HUES48 (cell line): ENCODE measurements at regions not wholly inside any gene's neighbourhood (a gene's known extent, or its start where the extent isn't known, plus 50 kb on each side); places are given as distances from the start of the nearest gene placed in this dataset.

Source experiments
- H3K27ac ChIP-seq: one replicate; pipeline ENCODE4 v1.7.0; 2013; ENCODE audit warnings: low read depth, low read length, inconsistent platforms
- H3K27me3 ChIP-seq: 2 replicates; pipeline ENCODE4 v1.6.1; 2013; ENCODE audit warnings: mild to moderate bottlenecking, low read length; ENCODE audit not compliant: control insufficient read depth, insufficient read depth
- H3K36me3 ChIP-seq: 2 replicates; pipeline ENCODE4 v1.6.1; 2013; ENCODE audit warnings: low read length; ENCODE audit not compliant: control insufficient read depth, insufficient read depth
- H3K4me1 ChIP-seq: 2 replicates; pipeline ENCODE4 v1.6.1; 2013; ENCODE audit warnings: mild to moderate bottlenecking, low read length; ENCODE audit not compliant: control insufficient read depth, insufficient read depth
- H3K4me3 ChIP-seq: 2 replicates; pipeline ENCODE4 v1.5.1; 2013; ENCODE audit warnings: mild to moderate bottlenecking, low read depth, low read length
- H3K9ac ChIP-seq: 2 replicates; pipeline ENCODE4 v1.6.1; 2013; ENCODE audit warnings: mild to moderate bottlenecking, low read depth, low read length, moderate library complexity
- H3K9me3 ChIP-seq: 2 replicates; pipeline ENCODE4 v1.6.1; 2013; ENCODE audit warnings: low read length; ENCODE audit not compliant: control insufficient read depth, insufficient read depth

DNA sequence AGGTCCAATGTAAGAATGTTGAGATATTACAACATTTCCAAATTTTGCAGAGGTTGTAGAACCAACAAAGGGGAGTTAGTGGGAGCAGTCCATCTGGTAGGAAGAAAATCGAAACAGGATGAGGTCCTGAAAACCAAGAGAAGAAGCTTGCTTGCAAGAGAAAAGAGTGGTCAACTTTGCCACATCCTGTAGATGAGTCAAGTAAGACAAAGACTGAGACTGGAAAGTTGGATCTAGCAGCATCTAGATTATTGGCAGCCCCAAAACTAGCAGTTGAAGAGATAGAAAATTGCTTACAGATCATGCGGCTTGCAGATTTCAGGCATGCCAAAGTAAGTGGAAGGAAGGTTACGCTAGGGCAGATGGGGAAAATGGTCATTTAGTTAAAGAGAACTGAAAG is 378.9 kb downstream of the GRB14 start:
- no peaks in the 10 kb centered on the region for H3K4me1 ChIP-seq
- H3K36me3 ChIP-seq: no peaks in the 10 kb centered on the region
- no peaks in the 10 kb centered on the region for H3K9me3 ChIP-seq
- H3K9ac ChIP-seq: no peak overlapping the region
- no peaks in the 10 kb centered on the region for H3K27me3 ChIP-seq
- no peak overlapping the region for H3K27ac ChIP-seq
- H3K4me3 ChIP-seq: no peak overlapping the region

GRCh38 chr2:164234074-164234473 is 387.2 kb downstream of the GRB14 start:
- Histone ChIP-seq H3K4me1 (no peaks in the 10 kb centered on the region), H3K27me3 (no peaks in the 10 kb centered on the region), H3K9ac (no peak overlapping the region), H3K36me3 (no peaks in the 10 kb centered on the region), H3K4me3 (no peak overlapping the region), H3K9me3 (no peaks in the 10 kb centered on the region), H3K27ac (no peak overlapping the region)

DNA sequence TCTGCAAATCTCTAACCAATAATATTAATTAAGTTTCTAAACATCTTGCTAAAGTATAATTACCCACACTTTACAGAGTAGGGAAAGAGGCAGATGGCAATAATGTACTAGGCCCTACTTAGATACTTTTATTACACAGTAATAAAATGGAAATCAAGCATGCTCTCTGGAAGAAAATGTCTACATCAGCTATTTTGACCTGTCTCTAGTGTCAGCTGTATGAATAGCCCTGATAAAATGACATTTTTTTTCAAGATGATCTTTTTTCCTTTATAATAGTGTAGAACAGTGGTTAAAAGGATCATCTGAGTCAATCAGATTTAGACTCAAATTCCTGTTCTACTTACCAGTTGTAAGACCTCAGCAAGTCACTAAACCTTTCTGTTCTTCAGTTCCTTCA is 397.3 kb downstream of the GRB14 start:
- no peaks in the 10 kb centered on the region for H3K27me3 ChIP-seq

DNA sequence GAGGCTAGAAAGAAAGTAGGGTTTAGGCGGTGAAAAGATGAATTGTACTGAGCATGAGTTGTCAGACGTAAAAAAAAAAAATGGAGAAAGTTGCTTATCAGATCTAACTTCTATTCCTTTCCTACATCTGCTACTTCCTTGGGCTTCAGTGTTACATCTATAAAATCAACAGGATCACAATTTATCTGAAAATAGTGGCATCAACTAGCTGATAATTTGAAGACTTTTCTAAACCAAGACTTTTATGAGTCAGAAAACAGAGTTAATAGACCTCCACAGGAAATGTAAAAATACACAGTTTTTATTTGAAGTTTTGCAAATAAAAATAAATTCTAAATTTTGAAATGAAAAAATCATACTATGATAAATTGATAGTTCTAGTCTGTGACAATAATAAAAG is 399.8 kb downstream of the GRB14 start:
- Histone ChIP-seq H3K27me3 (no peaks in the 10 kb centered on the region), H3K9me3 (no peaks in the 10 kb centered on the region), H3K9ac (no peak overlapping the region), H3K36me3 (no peaks in the 10 kb centered on the region), H3K4me3 (no peak overlapping the region), H3K27ac (no peak overlapping the region), H3K4me1 (no peaks in the 10 kb centered on the region)

More for the DNA sequence above, 397.3 kb downstream of the GRB14 start:
- Histone ChIP-seq H3K4me1 (no peaks in the 10 kb centered on the region), H3K27ac (no peak overlapping the region), H3K9me3 (no peaks in the 10 kb centered on the region), H3K9ac (no peak overlapping the region), H3K36me3 (no peaks in the 10 kb centered on the region), H3K4me3 (no peak overlapping the region)

GRCh38 chr2:164220265-164220664 is 401.0 kb downstream of the GRB14 start:
- Histone ChIP-seq H3K36me3 (no peaks in the 10 kb centered on the region), H3K4me3 (no peak overlapping the region), H3K4me1 (peaks cover 5% of the 10 kb centered on the region; the same call in 1 of the 2 replicates), H3K9ac (no peak overlapping the region), H3K27ac (no peak overlapping the region), H3K9me3 (no peaks in the 10 kb centered on the region), H3K27me3 (no peaks in the 10 kb centered on the region)

- Histone ChIP-seq H3K4me1 (peaks cover 20% of the 10 kb centered on the region), H3K4me3 (no peak overlapping the region), H3K36me3 (no peaks in the 10 kb centered on the region), H3K27me3 (no peaks in the 10 kb centered on the region), H3K9me3 (no peaks in the 10 kb centered on the region), H3K27ac (no peak overlapping the region), H3K9ac (no peak overlapping the region)
Observed at GRCh38 chr2:164213916-164214315, 407.4 kb downstream of the GRB14 start.

DNA sequence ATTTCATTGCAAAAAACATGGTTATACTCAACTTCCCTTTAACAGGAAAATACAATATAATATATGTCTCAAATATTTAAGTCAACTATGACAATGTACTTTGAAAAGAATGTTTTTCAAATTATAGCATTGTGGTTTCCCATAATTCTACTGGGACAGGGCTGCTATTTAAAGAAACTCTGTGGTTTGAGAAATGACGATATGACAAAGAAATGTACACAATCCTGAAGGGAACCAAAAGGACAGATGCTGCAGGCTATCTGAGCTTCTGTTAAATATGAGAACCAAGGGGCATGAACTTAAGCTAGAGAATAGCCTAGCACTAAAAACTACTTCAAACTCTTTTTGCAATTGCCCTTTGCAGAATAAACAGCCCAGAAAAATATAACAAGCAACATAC is 415.9 kb downstream of the GRB14 start:
- H3K9ac ChIP-seq: no peak overlapping the region
- H3K36me3 ChIP-seq: no peaks in the 10 kb centered on the region
- no peak overlapping the region for H3K27ac ChIP-seq
- H3K4me1 ChIP-seq: peaks cover 9% of the 10 kb centered on the region; the same call in 1 of the 2 replicates
- no peaks in the 10 kb centered on the region for H3K9me3 ChIP-seq
- H3K27me3 ChIP-seq: no peaks in the 10 kb centered on the region
- H3K4me3 ChIP-seq: no peak overlapping the region

- H3K27me3 ChIP-seq: no peaks in the 10 kb centered on the region
- H3K9me3 ChIP-seq: no peaks in the 10 kb centered on the region
- no peaks in the 10 kb centered on the region for H3K36me3 ChIP-seq
- H3K4me1 ChIP-seq: peaks cover 9% of the 10 kb centered on the region; the same call in 1 of the 2 replicates
- no peak overlapping the region for H3K27ac ChIP-seq
- no peak overlapping the region for H3K4me3 ChIP-seq
- H3K9ac ChIP-seq: no peak overlapping the region
Observed at GRCh38 chr2:164203131-164203530, 418.2 kb downstream of the GRB14 start.

- H3K4me1 ChIP-seq: no peaks in the 10 kb centered on the region; the same call in 1 of the 2 replicates
- H3K27ac ChIP-seq: no peak overlapping the region
- H3K9ac ChIP-seq: no peak overlapping the region
- no peaks in the 10 kb centered on the region for H3K9me3 ChIP-seq
- no peak overlapping the region for H3K4me3 ChIP-seq
- no peaks in the 10 kb centered on the region for H3K27me3 ChIP-seq
- no peaks in the 10 kb centered on the region for H3K36me3 ChIP-seq
Observed at GRCh38 chr2:164198256-164198655, 423.0 kb downstream of the GRB14 start.

DNA sequence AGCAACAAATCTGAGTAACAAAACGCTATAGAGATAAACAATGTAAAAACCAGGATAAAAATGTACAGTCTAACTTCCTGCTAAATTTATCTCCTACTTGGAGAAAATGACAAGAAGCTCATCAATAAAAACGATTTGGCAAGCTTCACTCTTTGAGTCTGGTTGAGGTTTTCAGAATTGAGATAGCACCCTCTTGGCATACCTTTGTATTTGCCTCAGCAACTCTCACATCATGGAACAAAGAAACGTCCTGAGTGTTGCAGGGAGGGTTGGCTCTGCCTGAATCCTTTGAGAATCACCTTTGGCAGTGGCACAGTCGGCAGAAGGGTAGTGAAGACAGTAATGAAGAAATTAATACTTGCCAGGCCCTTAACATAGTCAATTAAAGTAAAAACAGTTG is 430.6 kb downstream of the GRB14 start:
- Histone ChIP-seq H3K27ac (no peak overlapping the region), H3K36me3 (no peaks in the 10 kb centered on the region), H3K9ac (no peak overlapping the region), H3K4me1 (no peaks in the 10 kb centered on the region), H3K27me3 (no peaks in the 10 kb centered on the region), H3K4me3 (no peak overlapping the region), H3K9me3 (no peaks in the 10 kb centered on the region)

GRCh38 chr2:164189851-164190250 is 431.4 kb downstream of the GRB14 start:
- Histone ChIP-seq H3K27me3 (no peaks in the 10 kb centered on the region), H3K9ac (no peak overlapping the region), H3K27ac (no peak overlapping the region), H3K36me3 (no peaks in the 10 kb centered on the region), H3K4me3 (no peak overlapping the region), H3K4me1 (no peaks in the 10 kb centered on the region), H3K9me3 (no peaks in the 10 kb centered on the region)

DNA sequence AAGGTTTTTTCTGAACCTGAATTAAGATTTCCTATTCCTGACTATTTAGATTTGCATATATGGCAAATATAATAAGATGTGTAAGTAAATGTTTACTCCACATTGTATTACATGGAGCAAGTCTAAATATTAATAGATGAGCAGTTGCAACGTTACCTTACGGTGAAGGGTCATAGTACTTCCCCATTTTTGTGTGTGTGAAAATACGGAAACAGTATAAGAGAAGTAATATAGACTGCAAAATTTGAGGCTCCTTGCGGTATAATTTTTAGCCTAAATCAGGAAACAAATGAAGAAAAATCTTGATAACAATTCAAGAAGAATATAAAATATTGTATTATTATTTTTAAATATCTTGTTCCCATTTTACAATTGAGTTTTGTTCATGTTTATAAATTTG is 434.2 kb downstream of the GRB14 start:
- Histone ChIP-seq H3K36me3 (no peaks in the 10 kb centered on the region), H3K9ac (no peak overlapping the region), H3K27ac (no peak overlapping the region), H3K9me3 (no peaks in the 10 kb centered on the region), H3K4me1 (no peaks in the 10 kb centered on the region), H3K4me3 (no peak overlapping the region), H3K27me3 (no peaks in the 10 kb centered on the region)
